ENCODE measurements at regions not wholly inside any gene's neighbourhood (a gene's known extent, or its start where the extent isn't known, plus 50 kb on each side); places are given as distances from the start of the nearest gene placed in this dataset.

- no peak for TF ChIP-seq CTCF (IDR thresholded peaks at IDR 0.05)
- no peak for TF ChIP-seq POLR2A (IDR thresholded peaks at IDR 0.05; ENCODE audit: low read depth)
Measured at GRCh38 chr15:31175484-31175883, 74.0 kb upstream of the TRPM1 start.
